ENCODE measurements at regions not wholly inside any gene's neighbourhood (a gene's known extent, or its start where the extent isn't known, plus 50 kb on each side); places are given as distances from the start of the nearest gene placed in this dataset.
"Not testable (repeated sequence)": the region's sequence is repeated elsewhere in the genome, so short reads cannot be mapped to it uniquely, and the experiment has no call there.

GRCh38 chr10:76764921-76765320 is 872.7 kb downstream of the KCNMA1 start:
- TF ChIP-seq, protein P1, sequence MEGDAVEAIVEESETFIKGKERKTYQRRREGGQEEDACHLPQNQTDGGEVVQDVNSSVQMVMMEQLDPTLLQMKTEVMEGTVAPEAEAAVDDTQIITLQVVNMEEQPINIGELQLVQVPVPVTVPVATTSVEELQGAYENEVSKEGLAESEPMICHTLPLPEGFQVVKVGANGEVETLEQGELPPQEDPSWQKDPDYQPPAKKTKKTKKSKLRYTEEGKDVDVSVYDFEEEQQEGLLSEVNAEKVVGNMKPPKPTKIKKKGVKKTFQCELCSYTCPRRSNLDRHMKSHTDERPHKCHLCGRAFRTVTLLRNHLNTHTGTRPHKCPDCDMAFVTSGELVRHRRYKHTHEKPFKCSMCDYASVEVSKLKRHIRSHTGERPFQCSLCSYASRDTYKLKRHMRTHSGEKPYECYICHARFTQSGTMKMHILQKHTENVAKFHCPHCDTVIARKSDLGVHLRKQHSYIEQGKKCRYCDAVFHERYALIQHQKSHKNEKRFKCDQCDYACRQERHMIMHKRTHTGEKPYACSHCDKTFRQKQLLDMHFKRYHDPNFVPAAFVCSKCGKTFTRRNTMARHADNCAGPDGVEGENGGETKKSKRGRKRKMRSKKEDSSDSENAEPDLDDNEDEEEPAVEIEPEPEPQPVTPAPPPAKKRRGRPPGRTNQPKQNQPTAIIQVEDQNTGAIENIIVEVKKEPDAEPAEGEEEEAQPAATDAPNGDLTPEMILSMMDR (conservative IDR thresholded peaks at IDR 0.05; ENCODE audit: low read length): not testable (repeated sequence)
- TF ChIP-seq EZH2phosphoT487 (IDR thresholded peaks at IDR 0.05; ENCODE audit: borderline replicate concordance, low read depth, low read length): not testable (repeated sequence)
